H1 (cell line): ENCODE measurements at regions not wholly inside any gene's neighbourhood (a gene's known extent, or its start where the extent isn't known, plus 50 kb on each side); places are given as distances from the start of the nearest gene placed in this dataset.

Experiments used
- CTCF ChIA-PET: fragments of 300-600 bp; sonication (Branson Sonifier 250); formaldehyde crosslinking; loops from one replicate; lab custom pipeline; 2021; ENCODE audit not compliant: partially characterized antibody; lab: Charles Lee
- POLR2A ChIA-PET: fragments of 300-600 bp; sonication (Branson Sonifier 250); formaldehyde crosslinking; loops from one replicate; lab custom pipeline; 2021; ENCODE audit warnings: inconsistent platforms; ENCODE audit not compliant: partially characterized antibody; lab: Charles Lee
- DNase-seq, 2 experiments: peaks; one replicate each; pipeline versions ENCODE4 v3.0.0 to v3.0.0-alpha.2; 2010 to 2022; ENCODE audit warnings: low spot score in 2 of 2, low read depth in 1 of 2, mixed read lengths in 1 of 2
- FAIRE-seq: peaks from 2 replicates; lab custom pipeline; 2011; peaks lifted over from hg19 to GRCh38; lab: Jason Lieb, UNC
- H2AFZ ChIP-seq: 2 replicates; pipeline ENCODE4 v1.8.1; 2012; ENCODE audit warnings: low read length, inconsistent platforms
- H2AK5ac ChIP-seq: 2 replicates; pipeline ENCODE4 v1.6.1; 2013; ENCODE audit warnings: low read depth, low read length
- H2BK120ac ChIP-seq: replicated peaks from 2 replicates; pipeline ENCODE3; 2013; ENCODE audit warnings: low read depth, low read length, inconsistent platforms
- H2BK12ac ChIP-seq: 2 replicates; pipeline ENCODE4 v1.6.1; 2013; ENCODE audit warnings: low read depth, low read length
- H2BK15ac ChIP-seq: 2 replicates; pipeline ENCODE4 v1.6.1; 2013; ENCODE audit warnings: low read length
- H2BK20ac ChIP-seq: 2 replicates; pipeline ENCODE4 v1.6.1; 2013; ENCODE audit warnings: low read length
- H2BK5ac ChIP-seq: 2 replicates; pipeline ENCODE4 v1.6.1; 2013; ENCODE audit warnings: low read depth, low read length
- H3K14ac ChIP-seq: 2 replicates; pipeline ENCODE4 v1.6.1; 2013; ENCODE audit warnings: inconsistent platforms; ENCODE audit not compliant: insufficient read length
- H3K18ac ChIP-seq: 2 replicates; pipeline ENCODE4 v1.6.1; 2013; ENCODE audit warnings: low read length; ENCODE audit errors: extremely low read depth
- H3K23ac ChIP-seq: 2 replicates; pipeline ENCODE4 v1.6.1; 2013; ENCODE audit warnings: inconsistent platforms; ENCODE audit not compliant: insufficient read length
- H3K23me2 ChIP-seq: 2 replicates; pipeline ENCODE4 v1.6.1; 2013; ENCODE audit warnings: low read depth, low read length
- H3K27ac ChIP-seq: 2 replicates; pipeline ENCODE4 v1.6.1; 2011; ENCODE audit warnings: low read depth, low read length, inconsistent platforms
- H3K27me3 ChIP-seq, 4 experiments: replicated peaks in 1 of 4; 1 replicate in 1 of 4; 2 replicates in 3 of 4; pipeline versions ENCODE4 v1.6.1 to v1.8.1; 2011 to 2013; ENCODE audit warnings: low read length in 3 of 4, mild to moderate bottlenecking in 3 of 4, inconsistent platforms in 2 of 4, mixed read lengths in 2 of 4, moderate library complexity in 1 of 4; ENCODE audit not compliant: control insufficient read depth in 3 of 4, insufficient read depth in 3 of 4; ENCODE audit errors: extremely low read depth in 1 of 4
- H3K36me3 ChIP-seq, 4 experiments: 2 replicates each; pipeline versions ENCODE4 v1.6.1 to v1.8.1; 2011 to 2013; ENCODE audit warnings: mild to moderate bottlenecking in 4 of 4, low read length in 3 of 4, moderate library complexity in 2 of 4, control low read depth in 1 of 4, inconsistent platforms in 1 of 4; ENCODE audit not compliant: insufficient read depth in 4 of 4, control insufficient read depth in 2 of 4
- H3K4ac ChIP-seq: replicated peaks from 2 replicates; pipeline ENCODE3; 2013; ENCODE audit warnings: low read length, low read depth, mixed read lengths, inconsistent platforms; ENCODE audit not compliant: insufficient read length
- H3K4me1 ChIP-seq, 4 experiments: replicated peaks in 1 of 4; 1 replicate in 1 of 4; 2 replicates in 3 of 4; pipeline versions ENCODE4 v1.6.1 to v1.8.1; 2011 to 2013; ENCODE audit warnings: low read length in 3 of 4, inconsistent platforms in 2 of 4, mixed read lengths in 1 of 4; ENCODE audit not compliant: insufficient read depth in 4 of 4, control insufficient read depth in 3 of 4
- H3K4me2 ChIP-seq, 2 experiments: 2 replicates each; pipeline versions ENCODE4 v1.6.1 to v1.8.1; 2011 to 2013; ENCODE audit warnings: low read depth in 2 of 2, low read length in 2 of 2, control low read depth in 1 of 2, inconsistent platforms in 1 of 2, mild to moderate bottlenecking in 1 of 2; ENCODE audit not compliant: insufficient read depth in 1 of 2
- H3K4me3 ChIP-seq, 4 experiments: fragments of 200-600, 300-600 bp in 1 of 4; sonication (generic), shearing (Covaris generic), sonication (Bioruptor Twin) in 1 of 4; 2 replicates each; pipeline versions ENCODE4 v1.5.1 to v1.8.1; 2011 to 2016; ENCODE audit warnings: low read length in 4 of 4, low read depth in 3 of 4, control low read depth in 2 of 4, inconsistent platforms in 2 of 4, mild to moderate bottlenecking in 2 of 4, mixed read lengths in 1 of 4, moderate library complexity in 1 of 4; ENCODE audit not compliant: insufficient read depth in 2 of 4; ENCODE audit errors: extremely low read depth in 1 of 4
- H3K56ac ChIP-seq: replicated peaks from 2 replicates; pipeline ENCODE3; 2013; ENCODE audit warnings: low read depth, mild to moderate bottlenecking, mixed read lengths, low read length, inconsistent platforms; ENCODE audit not compliant: insufficient read length
- H3K79me1 ChIP-seq: 2 replicates; pipeline ENCODE4 v1.6.1; 2013; ENCODE audit warnings: low read depth, low read length, control low read depth
- H3K79me2 ChIP-seq, 2 experiments: 2 replicates each; pipeline versions ENCODE4 v1.6.1 to v1.8.1; 2012 to 2013; ENCODE audit warnings: low read length in 2 of 2, mild to moderate bottlenecking in 2 of 2, inconsistent platforms in 1 of 2; ENCODE audit not compliant: insufficient read depth in 2 of 2, control insufficient read depth in 1 of 2
- H3K9ac ChIP-seq, 4 experiments: replicated peaks in 1 of 4; 1 replicate in 1 of 4; 2 replicates in 3 of 4; pipeline versions ENCODE4 v1.6.1 to v1.8.1; 2011 to 2013; ENCODE audit warnings: low read depth in 3 of 4, low read length in 3 of 4, control low read depth in 2 of 4, mild to moderate bottlenecking in 2 of 4, moderate library complexity in 2 of 4, inconsistent platforms in 1 of 4; ENCODE audit errors: extremely low read depth in 1 of 4
- H3K9me3 ChIP-seq, 2 experiments: 2 replicates each; pipeline versions ENCODE4 v1.6.1 to v1.8.1; 2012 to 2013; ENCODE audit warnings: mild to moderate bottlenecking in 2 of 2, moderate library complexity in 2 of 2, control low read depth in 1 of 2, inconsistent platforms in 1 of 2, low read depth in 1 of 2, low read length in 1 of 2, mixed read lengths in 1 of 2; ENCODE audit not compliant: insufficient read depth in 2 of 2
- H4K20me1 ChIP-seq, 2 experiments: replicated peaks in 1 of 2; 2 replicates each; pipeline versions ENCODE3 to v1.8.1; 2011 to 2013; ENCODE audit warnings: inconsistent platforms in 2 of 2, low read length in 2 of 2, mild to moderate bottlenecking in 1 of 2; ENCODE audit not compliant: insufficient read depth in 2 of 2, control insufficient read depth in 1 of 2
- H4K5ac ChIP-seq: 2 replicates; pipeline ENCODE4 v1.6.1; 2013; ENCODE audit warnings: low read length, low read depth, mixed read lengths, inconsistent platforms; ENCODE audit not compliant: insufficient read length
- H4K8ac ChIP-seq: 2 replicates; pipeline ENCODE4 v1.8.0; 2013; ENCODE audit warnings: mild to moderate bottlenecking, moderate library complexity, low read length, inconsistent platforms; ENCODE audit not compliant: insufficient read depth; ENCODE audit errors: extremely low read depth
- H4K91ac ChIP-seq: replicated peaks from 2 replicates; pipeline ENCODE3; 2013; ENCODE audit warnings: low read length, mixed read lengths, inconsistent platforms; ENCODE audit not compliant: insufficient read length
- ASH2L ChIP-seq: fragments of 200-600, 300-600 bp; sonication (generic); IDR thresholded peaks from one replicate; pipeline ENCODE4 v1.7.1; 2017; ENCODE audit warnings: low read length
- ATF2 ChIP-seq: IDR thresholded peaks from 2 replicates; pipeline ENCODE4 v1.6.1; 2012; ENCODE audit warnings: low read length, inconsistent platforms
- BRCA1 ChIP-seq: IDR thresholded peaks from 2 replicates; pipeline ENCODE4 v1.6.1; 2012; ENCODE audit warnings: low read depth, low read length, improper control_type of control experiment
- EP300 ChIP-seq, 2 experiments: IDR thresholded peaks; 1 replicate in 1 of 2; 2 replicates in 1 of 2; pipeline ENCODE4 v1.6.1; 2011 to 2012; ENCODE audit warnings: low read depth in 2 of 2, low read length in 2 of 2, mild to moderate bottlenecking in 2 of 2, borderline replicate concordance in 1 of 2, inconsistent platforms in 1 of 2, moderate library complexity in 1 of 2
- GABPA ChIP-seq: IDR thresholded peaks from 2 replicates; pipeline ENCODE4 v1.6.1; 2011; ENCODE audit warnings: mild to moderate bottlenecking, low read length, moderate library complexity, borderline replicate concordance; ENCODE audit not compliant: insufficient read depth
- NANOG ChIP-seq: IDR thresholded peaks from 2 replicates; pipeline ENCODE4 v1.6.1; 2011; ENCODE audit warnings: low read length, low read depth, mild to moderate bottlenecking, inconsistent platforms; ENCODE audit not compliant: insufficient read depth, poor library complexity, severe bottlenecking
- RBBP5 ChIP-seq: IDR thresholded peaks from 2 replicates; pipeline ENCODE4 v1.7.1; 2012; ENCODE audit warnings: low read depth, mild to moderate bottlenecking, inconsistent platforms, low read length, moderate library complexity, borderline replicate concordance
- RFX5 ChIP-seq: IDR thresholded peaks from 2 replicates; pipeline ENCODE4 v1.6.1; 2011; ENCODE audit warnings: low read depth, low read length, improper control_type of control experiment, borderline replicate concordance
- WGBS, 2 experiments: shearing (Covaris generic) in 1 of 2; methylation state at CpG; one replicate each; pipeline versions ENCODE4 v1.1.6 to v1.1.7; 2013 to 2015; ENCODE audit warnings: low lambda C conversion rate in 2 of 2, mixed read lengths in 2 of 2, inconsistent platforms in 1 of 2, low coverage in 1 of 2, missing lambda C conversion rate in 1 of 2; ENCODE audit not compliant: insufficient replicate concordance in 2 of 2, insufficient coverage in 1 of 2, insufficient read length in 1 of 2; ENCODE audit errors: extremely low coverage in 1 of 2, missing lambda C conversion rate in 1 of 2; 5-methylcytosine and 5-hydroxymethylcytosine counted together

- Histone ChIP-seq H4K20me1 (no peaks in the 10 kb centered on the region), H3K23me2 (no peaks in the 10 kb centered on the region), H2BK15ac (no peak overlapping the region), H3K27me3 (no peaks in the 10 kb centered on the region), H2AK5ac (no peak overlapping the region), H2BK120ac (no peak overlapping the region), H3K27ac (no peak overlapping the region), H3K36me3 (no peaks in the 10 kb centered on the region), H3K79me2 (no peaks in the 10 kb centered on the region), H2BK20ac (no peak overlapping the region), H2BK5ac (no peak overlapping the region), H3K9me3 (no peaks in the 10 kb centered on the region), H3K14ac (no peak overlapping the region), H3K4me1 (peaks cover 0 to 11% (median 0%) of the 10 kb centered on the region in 4 experiments; a peak in 3 of 7 replicates), H4K5ac (no peak overlapping the region), H3K23ac (no peak overlapping the region), H3K4me2 (no peak overlapping the region), H3K4ac (no peak overlapping the region), H4K8ac (no peak overlapping the region), H3K79me1 (no peaks in the 10 kb centered on the region), H3K18ac (no peak overlapping the region), H4K91ac (no peak overlapping the region), H2BK12ac (no peak overlapping the region), H3K56ac (no peak overlapping the region), H3K4me3 (no peak overlapping the region), H3K9ac (no peak overlapping the region), H2AFZ (no peak overlapping the region)
- no peak for TF ChIP-seq BRCA1
- TF ChIP-seq ATF2 = no peak
- no peak for TF ChIP-seq ASH2L
- no peak for TF ChIP-seq RFX5
- no peak for TF ChIP-seq NANOG
- no peak for TF ChIP-seq RBBP5
- TF ChIP-seq EP300 (IDR thresholded peaks at IDR 0.05; ENCODE audit: borderline replicate concordance in 1 of 2, low read depth in 2 of 2, low read length in 2 of 2) = no peak
- no peak for TF ChIP-seq GABPA
- ChIA-PET POLR2A (no interaction called here), CTCF (no interaction called here)
- FAIRE-seq (no peak), DNase-seq (no peak)
- WGBS, 2 experiments = 94% methylated on average over 5 of the region's 5 CpGs; no CpG with 5 or more reads in 1 of the 2 experiments
Observed at GRCh38 chr4:83858131-83858530, 322.2 kb downstream of the GPAT3 start.
